Hippocampal formation (tissue), 2 donors: ENCODE measurements at regions not wholly inside any gene's neighbourhood (a gene's known extent, or its start where the extent isn't known, plus 50 kb on each side); places are given as distances from the start of the nearest gene placed in this dataset.

Source experiments
- DNase-seq, 2 donors: peaks; one replicate each; lab custom pipeline; 2025; lab: John Stamatoyannopoulos, UW

DNA sequence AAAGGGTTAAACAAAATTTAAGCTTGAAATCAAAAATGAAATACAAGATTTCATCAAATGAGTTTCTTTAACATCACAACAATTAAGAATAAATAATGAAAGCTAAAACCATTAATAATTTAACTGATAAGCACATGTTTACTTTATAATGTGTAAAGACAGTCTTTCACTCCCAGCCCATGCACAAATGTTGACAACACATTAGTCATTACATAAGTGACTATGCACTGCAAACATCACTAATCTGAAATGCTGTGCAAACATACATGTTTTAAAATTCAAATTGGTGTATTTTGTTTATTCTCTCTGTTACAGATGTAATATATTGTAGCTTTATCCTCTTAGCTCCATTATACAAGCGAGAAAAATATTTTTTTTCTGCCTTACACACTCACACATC, 220.6 kb upstream of the CPXCR1 start:
- DNase-seq, result no peak

DNA sequence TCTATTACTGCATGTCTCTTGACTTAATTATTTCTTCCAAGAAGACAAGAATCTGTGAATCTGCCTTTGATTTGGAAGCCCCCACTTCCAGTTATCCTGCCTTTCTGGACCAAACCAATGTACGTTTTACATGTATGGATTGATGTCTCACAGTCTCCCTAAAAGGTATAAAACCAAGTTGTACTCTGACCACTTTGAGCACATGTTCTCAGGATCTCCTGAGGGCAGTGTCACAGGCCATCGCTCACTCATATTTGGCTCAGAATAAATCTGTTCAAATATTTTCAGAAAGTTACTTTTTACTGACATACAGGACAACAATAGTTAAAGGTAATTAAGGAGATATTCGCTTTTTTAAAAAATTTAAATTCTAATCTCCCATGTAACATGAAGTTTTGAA, 188.6 kb upstream of the CPXCR1 start:
- DNase-seq, result no peak

DNA sequence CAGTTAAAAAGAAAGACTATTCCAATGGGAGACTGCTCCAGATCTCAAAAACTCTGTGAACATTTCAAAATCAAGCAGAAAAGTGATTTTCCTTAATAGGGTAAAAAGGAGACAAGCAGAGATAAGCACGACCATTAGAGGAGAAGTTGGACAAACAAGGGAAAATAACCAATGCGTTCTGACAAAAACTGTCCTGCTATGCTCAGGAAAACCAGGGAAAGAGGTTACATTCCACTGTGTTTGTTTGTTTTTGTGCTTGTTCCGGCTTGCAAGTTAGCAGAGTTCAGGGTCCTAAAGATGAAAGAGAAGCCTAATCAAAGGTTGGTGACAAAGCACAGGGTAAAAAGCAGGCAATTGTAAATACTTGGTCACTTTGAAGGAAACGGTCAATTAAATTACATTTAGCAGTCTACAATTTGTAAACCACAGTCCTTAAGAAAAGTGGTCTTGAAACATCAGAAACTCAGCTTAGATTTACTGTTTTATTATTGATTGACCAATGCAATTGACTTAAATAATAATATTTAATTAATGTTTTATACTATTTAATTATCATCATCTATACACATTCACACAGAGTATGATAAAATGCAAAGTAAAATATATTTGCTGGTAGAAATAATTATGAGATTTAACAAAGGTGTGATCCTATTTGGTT, 186.2 kb upstream of the CPXCR1 start:
- DNase-seq, result no peak

DNA sequence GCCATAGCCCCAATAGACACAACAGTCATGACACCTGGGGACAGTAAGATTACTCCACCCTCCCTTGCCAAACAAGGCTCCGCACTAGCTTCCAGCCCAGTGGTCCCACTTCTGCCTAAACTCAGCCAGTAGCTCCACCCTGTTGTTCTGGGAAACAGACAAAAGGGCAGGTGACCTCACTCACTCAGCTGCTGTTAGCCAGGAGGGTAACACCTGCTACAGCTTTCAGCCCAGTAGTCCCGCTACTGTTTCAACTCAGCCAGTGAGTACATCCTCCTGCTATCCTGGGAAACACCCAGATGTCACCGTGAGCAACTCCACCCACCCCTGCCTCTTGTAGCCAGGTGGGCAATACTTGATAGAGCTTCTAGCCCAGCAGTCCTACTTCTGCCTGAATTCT, 162.7 kb upstream of the CPXCR1 start:
- no peak for DNase-seq

DNA sequence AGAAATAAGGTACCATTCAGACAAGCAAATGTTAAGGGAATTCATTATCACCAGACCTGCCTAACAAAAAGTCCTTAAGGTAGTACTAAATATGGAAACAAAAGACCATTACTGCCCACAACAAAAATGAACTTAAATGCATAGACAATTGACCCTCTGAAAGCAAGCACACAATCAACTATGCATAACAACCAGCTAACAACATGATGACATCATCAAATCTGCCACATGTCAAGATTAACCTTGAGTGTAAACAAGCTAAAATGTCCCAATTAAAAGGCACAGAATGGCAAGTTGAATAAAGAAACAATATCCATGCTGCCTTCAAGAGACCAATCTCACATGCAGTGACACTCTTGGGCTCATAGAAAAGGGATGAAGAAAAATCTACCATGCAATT, 160.7 kb upstream of the CPXCR1 start:
- no peak for DNase-seq

DNA sequence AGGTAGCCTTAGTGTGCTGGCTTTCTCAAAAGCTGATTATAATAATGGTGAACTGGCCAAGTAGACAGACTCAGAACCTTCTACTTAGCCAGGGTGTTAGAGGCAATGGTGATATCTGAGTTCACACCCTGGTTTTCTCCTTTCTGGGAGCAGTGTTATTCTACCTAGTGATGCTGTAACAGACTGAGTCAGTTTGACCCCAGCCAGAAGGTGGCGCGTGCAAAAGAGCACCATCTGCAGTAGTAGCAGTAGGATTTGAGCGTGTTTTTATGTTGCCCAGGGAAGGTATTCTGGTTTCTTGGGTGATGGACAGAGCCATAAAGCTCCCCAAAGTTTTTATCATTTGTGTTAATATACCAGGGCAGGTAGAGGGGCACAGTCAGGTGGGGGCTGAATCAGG, 143.8 kb upstream of the CPXCR1 start:
- no peak for DNase-seq

DNA sequence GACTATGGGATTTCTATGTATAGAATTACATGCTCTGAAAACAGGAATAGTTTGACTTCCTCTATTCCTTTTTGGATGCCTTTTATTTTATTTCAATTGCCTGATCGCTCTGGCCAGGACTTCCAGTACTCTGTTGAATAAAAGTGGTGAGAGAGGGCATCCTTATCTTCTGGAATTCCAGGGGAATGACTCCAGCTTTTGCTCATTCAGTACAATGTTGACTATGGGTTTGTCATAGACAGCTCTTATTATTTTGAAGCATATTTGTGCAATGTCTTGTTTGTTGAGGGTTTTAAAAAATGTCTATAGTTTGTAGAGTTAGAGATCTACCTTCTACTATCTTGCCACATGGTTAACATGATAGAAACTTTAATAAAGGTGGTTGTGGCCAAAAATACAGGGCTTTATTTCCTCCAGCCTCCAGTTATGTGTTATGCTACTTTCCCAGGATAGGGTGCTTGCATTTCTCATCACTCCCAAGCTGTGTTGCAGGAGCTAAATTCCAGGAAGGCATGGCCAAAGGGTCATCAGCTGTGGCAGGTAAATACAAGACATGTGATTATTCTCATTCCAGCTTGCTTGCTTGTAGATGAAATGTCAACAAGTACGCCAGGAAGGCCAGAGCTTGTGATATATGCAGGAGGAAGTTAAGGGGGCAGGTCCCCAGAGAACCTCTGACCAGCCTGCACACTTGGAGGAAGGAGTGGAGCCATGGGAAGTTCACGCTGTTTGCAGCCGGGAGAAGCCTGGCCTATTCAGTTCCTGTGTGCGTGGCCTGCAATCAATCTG, 142.4 kb upstream of the CPXCR1 start:
- no peak for DNase-seq

DNA sequence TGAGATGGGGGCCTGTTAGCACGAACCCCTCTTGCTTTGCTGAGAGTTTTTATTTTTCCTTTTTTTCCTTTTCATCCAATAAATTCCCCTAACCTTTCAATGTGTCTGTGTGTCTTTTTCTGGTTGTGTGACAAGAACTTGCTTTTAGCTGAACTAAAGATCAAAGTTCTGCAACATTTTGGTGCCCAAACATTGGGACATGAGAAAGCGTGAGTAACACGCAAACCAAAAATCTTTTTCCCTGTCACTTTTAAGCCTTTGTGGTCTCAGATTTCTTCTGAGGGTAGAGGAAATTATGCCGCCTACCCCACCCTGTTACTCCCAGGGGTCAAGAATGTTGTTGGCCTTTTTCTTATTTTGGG, 141.8 kb upstream of the CPXCR1 start:
- DNase-seq, result no peak

DNA sequence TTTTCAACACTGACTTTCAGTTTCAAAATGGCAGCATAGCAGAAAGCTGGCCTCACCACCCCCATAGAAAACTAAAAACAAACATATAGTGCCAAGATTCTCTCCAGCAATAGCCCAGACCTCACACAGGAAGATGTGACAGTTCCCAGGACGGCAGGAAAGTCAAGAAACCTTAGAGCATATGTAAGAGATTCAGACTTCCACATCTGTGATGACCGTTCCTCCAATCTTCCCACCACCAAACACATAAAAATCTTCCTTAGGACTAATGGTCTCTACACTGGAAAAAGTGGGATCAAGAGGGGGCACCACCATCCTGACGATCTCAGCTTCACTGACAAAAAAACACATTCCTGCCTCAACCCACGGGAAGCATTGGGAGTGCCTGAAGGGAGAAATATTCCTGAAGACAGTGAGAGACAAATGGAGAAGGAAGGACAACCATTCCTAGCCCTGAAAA, 134.1 kb upstream of the CPXCR1 start:
- no peak for DNase-seq

DNA sequence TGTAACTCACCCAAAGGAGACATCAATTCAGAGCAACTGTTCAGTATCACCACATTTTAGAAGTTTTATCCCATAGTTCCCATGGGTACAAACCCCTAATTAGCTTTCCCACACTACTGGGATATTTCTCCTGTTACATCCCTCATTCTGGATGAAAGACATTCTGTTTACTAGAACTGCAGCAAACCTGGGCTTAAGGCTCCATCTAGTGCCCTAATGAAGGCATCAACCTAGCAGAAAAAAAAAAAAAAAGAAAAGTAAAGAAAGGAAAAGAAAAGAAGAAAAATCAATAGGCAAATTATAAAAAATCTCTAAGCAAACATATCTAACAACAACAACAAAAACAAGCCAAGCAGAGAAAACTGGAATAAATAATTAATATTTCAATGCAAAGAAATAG, 133.7 kb upstream of the CPXCR1 start:
- DNase-seq, result peak in 1 of 2 donors; percentile 5

DNA sequence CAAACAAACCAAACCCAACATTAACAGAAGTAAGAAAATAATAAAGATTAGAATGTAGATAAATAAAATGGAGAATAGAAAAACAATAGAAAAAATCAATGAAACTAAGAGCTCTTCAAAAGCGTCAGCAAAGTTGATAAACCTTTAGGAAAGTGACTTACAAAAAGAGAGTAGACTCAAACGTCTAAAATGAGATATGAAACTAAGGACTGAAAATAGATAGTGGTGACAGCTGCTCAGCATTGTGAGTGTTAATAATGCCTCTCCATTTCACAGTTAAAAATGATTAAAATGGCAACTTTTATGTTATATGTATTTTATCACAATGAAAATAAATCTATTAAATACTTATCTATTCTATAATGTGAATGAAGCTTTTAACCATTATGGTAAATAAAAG, 125.7 kb upstream of the CPXCR1 start:
- DNase-seq, result no peak

DNA sequence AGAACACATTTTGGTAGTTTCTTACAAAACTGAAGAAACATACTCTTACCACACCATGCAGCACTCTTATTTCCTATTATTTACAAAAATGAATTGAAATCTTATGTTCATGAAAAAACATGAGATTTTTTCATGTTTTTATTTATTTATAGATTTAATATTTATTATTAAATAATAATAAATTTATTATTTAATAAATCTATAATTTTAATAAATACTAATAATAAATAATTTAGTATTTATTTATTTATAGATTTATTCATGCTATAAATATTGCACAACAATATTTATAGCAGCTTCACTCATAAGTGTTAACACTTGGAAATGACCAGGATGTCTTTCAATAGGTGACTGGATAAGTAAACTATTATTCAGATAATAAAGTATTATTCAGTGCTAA, 91.6 kb upstream of the CPXCR1 start:
- DNase-seq, result no peak

DNA sequence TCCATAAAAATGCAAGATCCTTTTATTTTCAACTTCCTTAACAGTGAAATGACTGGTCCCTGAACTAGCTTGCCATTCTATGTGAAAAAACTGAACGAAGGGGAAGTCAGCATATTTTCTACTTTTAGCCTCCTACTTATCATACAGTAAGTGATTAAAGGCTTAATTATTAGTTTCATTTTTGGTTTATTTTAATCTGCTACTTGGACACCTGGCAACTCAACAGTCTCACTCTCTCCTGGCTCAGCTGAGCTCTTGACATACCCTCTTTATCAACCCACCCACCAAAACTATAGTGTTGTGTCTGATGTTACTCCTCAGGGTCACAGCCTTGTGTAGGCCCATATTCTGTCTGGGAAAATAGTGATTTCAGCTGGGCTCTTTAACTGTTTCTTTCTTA, 86.2 kb upstream of the CPXCR1 start:
- DNase-seq, result no peak

DNA sequence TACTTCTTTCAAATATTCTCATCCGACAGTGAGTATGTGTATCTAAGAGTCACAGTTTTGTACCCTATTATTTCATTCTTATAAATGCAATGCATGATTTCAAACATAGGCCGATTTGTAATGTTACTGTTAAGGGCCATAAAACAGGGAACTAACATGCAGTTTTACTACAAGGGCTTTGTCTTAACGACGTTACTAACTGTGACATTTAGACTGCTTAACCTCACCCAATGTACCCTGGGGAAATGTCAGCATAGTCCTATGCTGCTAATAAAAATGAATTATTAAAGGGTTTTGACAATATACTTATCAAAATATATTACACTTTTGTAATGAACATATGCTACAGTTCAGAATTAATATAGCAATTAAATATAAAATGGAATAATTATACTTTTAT, 74.8 kb upstream of the CPXCR1 start:
- DNase-seq, result no peak
